ENCODE measurements at regions not wholly inside any gene's neighbourhood (a gene's known extent, or its start where the extent isn't known, plus 50 kb on each side); places are given as distances from the start of the nearest gene placed in this dataset.
"Not testable (repeated sequence)": the region's sequence is repeated elsewhere in the genome, so short reads cannot be mapped to it uniquely, and the experiment has no call there.

DNA sequence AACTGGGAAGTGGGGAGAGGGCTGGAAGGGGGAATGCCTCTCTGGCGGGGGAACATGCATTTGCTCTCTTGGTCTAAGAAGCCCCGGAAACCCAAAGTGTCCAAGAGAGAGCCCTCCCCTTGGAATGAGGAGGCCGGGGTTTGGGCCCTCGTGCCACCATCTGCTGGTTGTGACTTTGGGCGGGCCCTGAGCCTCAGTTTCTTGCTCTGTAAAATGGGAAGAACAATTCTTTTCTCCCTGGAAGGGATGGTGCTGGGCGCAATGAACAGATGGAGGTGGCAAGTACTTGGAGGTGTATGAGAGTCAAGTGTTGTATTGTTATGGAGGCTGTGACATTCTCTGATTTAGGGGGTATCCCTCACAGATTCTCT lies 69.9 kb upstream of the TARDBP start:
- DNase-seq: no peak

DNA sequence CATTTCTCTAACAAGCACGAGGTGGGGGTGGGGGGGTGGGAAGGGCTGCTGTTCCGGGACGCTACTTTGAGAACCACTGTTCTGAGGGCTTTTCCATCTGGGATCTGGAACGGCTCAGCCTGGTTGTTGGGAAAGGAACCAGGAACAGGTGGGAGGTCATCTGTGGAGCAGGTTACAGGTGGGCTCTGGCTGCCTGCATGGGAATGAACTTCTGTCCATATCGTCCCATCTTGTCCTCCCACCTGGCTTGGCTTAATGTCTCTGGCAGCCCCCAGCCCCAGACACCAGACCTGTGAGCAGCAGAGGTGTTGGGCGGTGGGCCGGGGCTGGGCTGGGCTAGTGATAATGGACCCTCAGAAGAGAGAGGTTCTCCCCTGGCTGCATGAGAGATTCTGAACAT lies 69.4 kb upstream of the TARDBP start:
- DNase-seq: no peak

DNA sequence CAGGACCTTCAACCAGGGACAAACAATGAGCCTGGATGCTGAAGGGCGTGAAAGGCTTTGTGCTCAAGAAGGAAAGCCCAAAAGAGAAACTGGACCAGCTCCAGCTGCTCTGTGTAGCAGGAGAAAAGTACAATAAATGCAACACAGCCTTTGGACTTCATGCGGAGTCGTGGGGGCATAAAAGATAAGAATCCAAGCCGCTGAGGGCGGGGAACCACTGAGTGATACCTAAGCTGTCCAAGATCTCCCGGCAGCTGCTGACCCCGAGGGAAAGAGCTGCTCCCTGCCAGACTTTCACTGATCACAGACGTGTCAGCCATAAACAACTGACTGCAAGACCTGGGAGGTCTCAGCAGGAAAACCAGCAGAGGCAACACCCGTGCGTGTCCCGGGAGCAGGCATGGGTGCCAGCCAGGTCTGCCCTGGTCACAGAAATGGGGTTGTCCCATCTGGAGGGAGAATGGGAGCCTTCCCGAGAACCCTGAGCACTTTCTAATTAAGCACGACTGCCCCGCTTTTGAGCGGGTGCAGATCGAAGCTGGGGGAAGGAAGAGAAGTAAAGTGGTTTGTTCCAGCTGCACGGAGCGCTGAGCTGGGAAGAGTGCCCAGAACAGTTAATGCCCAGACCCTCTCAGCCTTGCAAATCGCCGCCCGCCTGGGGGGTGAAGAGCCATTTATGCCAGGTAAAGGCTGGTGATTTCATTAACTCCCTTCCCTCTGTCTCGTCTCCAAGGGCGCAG lies 68.3 kb upstream of the TARDBP start:
- peak; percentile 42 for DNase-seq

DNA sequence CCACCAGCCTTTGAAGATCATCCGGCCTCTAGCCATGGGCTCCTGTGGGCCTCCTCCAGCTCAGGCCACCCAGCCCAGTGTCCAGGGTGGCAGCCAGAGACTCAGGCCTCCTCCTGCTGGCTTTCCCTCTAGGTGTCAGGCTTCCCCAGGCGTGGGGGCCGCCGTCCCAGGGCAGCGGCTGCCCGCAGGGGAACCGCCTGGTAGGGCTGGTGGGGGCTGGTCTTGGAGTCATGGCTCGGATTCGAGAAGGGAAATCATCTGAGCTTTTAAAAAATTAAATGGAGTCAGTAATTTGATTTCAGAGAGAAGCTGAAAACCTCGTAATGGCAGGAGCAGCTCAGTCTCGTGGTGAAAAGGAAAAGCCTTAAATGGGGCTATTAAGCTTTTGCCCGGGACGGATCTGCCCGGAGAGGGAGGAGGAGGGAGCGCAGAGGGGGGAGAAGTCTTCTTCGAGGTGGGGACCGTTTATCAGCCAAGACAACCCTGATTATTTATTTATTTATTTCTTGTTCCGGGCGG lies 66.4 kb upstream of the TARDBP start:
- no peak for DNase-seq

DNA sequence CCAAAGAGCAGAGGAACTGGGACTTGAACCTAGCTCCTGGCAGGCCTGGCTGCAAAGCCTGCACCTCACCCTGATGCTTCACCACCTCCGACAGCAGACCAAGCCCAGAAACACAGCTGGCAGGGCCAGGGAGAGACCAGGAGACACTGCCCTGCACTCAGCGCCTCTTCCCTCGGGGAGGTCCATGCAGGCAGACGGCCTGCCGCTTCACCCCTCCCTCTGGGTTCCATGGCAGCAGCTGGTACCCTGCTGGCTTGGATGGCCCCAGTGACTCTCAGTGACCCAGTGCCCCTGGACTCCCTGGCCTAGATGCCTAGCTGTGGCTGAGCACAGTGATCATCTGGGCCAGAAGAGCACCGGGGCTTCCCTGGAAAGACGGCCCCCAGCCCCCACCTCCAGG lies 65.3 kb upstream of the TARDBP start:
- no peak for DNase-seq

DNA sequence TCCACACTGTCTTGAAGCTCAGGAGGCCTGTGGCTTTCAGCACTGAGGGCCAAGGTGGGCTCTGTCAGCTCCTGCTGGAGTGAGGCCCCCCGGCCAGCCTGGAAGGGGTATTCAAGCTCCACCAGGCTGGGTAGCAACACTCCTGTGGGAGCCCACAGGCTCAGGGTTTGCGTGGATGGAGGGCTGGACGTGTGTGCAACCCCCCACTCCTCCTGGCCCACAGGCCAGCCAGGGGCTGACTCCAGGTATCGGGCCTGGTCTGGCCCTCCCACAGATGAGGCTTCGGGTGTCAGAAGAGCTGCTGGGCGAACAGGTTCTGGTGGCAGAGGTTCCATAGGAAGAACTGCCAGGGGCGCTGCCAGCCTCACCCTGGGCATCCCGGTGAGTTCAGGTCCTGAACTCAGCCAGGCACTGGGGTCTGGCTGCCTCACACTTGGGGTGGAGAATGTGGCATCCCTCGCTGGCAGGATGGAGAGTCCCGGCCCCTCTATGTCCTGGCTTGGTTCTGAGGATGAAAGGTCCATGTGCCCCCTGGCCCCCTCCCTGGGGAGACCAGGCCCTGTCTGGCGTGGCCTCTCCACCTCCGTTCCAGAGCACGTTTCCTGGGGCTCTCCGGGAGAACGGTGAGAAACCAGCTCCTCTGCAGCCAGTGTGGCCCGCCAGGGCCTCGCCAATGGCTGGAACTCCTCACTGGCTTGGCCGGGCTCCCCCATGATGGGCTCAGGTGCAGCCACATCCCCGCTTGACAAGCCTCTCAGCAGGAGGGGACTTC lies 64.6 kb upstream of the TARDBP start:
- no peak for DNase-seq

DNA sequence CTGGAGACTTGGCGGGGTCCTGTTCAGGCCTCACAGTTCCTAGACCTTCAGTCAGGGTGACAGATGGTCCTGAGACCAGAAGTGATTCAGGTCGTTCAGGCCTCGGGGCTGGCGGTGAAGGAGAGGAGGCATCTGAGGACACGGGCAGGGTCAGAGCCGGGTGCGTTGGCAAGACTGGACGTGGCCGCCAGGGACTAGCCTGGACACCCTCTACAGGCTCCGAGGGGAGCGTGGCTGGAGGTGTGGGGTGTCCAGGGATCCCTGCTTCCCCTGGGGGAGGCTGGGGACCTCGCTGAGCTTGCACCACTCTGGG lies 64.0 kb upstream of the TARDBP start:
- DNase-seq: no peak

DNA sequence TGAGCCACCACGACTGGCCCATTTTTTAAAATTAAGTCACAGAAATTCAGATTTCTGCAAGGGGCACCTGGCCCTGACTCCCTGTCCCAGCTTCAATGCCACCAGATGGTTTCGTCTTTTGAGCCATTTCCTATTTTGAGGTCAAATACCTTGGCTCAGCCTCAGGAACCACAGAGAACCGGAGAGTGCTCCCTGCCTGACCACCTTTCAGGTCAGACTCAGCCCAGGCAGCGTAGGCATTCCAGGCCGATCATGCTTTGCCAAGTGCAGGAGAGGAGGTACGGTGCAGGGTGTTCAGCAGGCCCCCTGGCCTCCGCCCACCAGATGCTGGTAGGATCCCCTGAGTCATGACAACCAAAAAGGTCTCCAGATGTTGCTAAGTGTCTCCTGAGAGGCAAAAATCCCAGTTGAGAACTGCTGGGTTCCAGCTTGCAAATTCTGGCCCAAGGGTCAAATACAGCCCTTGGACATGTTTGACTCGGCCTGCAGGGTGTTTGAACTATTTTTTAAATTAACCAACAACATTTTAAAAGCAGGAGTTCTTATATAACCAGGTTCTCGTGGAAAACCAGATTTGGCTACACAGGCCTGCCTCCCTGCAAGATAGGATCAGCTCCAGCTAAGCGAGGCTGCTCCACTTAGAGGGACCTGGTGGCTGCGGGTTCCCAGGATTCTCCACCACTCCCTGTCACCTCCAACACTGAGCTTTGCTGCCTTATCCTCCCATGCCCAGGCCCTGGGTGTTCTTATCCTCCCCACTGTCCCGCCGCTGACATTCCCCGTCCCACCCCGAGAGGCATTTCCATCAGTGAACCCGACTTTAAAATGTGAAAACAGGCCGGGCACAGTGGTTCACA lies 61.9 kb upstream of the TARDBP start:
- DNase-seq: no peak

DNA sequence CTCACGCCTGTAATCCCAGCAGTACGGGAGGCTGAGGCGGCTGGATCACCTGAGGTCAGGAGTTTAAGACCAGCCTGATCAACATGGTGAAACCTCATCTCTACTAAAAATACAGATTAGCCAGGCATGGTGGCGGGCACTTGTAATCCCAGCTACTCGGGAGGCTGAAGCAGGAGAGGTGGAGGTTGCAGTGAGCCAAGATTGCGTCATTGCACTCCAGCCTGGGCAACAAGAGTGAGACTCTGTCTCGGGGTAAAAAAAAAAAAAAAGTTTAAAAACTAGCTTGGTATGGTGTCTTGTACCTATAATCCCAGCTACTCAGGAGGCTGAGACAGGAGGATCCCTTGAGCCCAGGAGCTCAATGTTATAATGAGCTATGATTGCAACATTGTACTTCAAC lies 61.2 kb upstream of the TARDBP start:
- DNase-seq: not testable (repeated sequence)

DNA sequence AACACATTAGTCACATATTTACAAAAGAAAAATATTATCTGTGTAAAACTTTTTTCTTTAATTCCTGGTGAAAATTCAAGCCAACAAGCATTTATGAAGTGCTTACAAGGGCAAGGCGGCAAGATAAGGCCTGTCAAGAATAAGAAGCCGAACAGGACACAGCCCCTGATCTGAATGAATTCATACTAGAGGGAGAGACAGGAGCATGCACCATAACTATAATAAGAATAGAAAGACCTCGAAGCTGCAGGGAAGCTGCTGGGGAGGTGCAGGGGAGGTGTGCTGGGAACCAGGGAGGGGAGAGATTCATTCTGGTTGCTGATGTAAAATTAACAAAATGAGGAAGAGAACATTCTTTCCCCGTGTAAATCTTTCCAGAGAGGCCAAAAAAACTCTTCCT lies 60.5 kb upstream of the TARDBP start:
- DNase-seq: no peak

DNA sequence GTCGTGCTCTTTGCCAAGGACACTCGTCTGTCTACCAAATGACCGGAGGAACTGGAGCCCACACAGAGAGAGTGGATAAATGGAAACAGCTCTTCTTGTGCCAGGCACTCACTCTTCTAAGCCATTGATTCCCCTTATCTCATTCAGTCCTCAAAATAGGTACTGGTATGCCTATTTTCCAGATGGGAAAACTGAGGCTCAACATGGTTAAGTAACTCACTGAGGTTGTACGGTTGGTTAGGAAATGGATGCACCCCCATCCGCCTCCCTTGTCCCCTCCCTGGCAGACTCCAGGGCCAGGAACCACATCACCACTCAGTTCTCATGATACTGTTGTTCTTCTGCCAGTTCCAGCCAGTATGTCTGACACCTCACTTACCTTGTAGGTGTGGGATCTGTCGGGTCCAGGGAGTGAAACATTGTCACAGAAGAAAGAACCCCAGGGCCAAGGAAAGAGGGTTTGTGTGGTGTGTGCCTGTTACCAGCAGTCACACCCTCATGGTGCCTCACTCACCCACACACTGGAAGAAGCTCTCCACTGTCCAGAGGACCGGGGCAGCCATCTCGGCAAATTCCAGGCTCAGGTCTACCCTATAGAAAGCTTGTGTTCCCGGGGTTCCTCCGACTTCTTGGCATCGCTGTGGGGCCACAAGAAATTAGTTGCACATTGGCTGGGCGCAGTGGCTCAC lies 58.8 kb upstream of the TARDBP start:
- no peak for DNase-seq

DNA sequence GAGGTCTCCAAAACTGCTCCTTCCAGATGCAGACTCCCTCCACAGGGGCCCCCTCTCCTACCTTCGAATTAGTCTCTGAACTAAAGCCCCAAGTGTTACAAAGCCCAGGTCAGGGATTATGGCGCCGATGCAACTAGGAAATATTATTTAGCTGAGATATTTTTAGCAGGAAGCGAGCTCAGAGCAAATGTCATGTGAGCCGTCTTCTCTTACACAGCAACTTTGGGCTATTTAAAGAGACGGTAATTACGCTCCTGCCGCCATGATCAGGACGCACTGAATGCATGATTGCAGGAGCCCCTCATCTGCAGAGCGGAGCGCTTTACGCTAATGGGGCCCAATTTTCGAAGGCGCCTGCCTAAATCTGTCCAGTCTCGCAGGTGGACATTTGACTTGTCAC lies 55.3 kb upstream of the TARDBP start:
- no peak for DNase-seq

DNA sequence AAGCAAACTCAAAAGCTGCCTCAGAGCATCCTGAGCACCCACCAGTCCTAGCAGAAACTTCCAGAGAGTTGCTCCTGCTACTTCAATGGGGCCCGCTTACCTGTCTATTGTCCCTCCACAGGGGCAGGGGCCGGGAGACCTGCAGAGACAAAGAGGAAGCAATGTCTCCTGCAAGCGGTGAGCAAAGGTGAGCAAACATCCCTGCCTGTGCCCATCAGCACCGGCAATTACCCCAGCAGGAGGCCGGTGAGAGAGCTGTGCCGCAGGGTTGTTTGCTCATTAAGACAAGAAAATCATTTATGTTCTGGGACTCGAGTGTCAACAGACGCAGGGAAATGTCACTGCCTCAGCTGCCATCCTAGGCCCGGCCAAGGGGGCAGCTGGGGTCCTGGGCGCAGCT lies 53.8 kb upstream of the TARDBP start:
- no peak for DNase-seq

DNA sequence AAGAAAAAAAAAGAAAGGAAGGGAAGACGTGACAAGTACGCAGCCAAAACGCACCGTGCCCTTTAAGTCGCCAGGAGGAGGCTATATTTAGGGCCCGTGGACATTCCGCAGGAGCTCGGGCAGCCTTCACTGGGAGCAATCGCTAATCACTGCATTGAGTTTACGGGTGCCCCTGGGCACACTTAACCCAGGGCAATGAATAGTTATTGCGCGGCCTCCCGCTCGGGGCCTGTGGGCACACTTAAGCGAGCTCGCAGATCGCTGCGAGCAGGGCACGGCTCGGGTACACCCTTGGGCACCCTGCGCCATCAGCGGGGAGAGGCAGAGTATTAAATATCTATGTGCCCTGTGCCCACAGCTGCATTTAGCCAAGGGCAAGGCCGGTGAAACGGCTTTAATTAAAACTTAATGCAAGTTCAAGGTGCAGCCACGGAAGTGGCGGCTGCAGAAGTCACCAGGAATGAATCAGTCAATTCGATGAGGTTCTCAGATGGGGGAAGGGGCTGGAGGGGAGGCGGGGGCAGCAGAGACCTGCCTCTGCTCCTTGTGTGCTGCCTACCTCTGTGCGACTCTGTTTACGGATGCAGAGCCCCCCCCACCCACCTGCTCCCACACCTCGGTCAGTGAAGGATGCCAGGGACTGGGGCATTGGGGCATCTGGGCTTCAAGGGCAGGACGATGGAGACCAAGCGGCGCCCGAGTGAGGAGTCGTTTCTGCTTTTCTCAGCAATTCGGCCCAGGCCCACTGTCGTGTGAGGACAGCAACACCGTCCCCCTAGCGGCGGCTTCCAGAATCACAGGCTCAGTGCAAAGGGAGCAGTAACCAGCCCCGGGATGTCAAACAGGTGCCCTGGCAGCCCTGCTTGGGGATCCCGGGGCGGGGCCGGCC lies 51.8 kb upstream of the TARDBP start:
- DNase-seq: peak; percentile 88

DNA sequence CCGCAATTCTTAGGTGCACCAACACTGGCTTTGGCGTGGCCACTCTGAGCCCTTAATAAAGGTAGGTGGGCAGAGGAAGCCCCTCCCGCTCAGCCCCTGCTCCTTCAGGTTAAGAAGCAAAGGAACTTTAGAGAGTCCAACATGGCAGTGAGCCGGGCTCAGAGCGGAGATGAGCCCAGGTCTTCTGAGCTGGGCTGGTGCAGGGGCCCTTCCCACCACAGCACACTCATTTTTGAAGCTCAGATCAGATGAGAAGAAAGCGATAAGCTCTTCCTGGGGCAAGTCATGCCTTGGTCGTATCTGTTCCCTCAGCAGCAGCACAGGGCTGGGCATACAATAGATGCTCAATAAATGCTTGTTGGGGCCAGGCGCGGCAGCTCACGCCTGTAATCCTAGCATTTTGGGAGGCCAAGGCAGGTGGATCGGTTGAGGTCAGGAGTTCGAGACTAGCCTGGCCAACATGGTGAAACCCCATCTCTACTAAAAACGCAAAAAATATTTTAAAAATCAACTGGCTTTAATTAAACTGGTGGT lies 51.1 kb upstream of the TARDBP start:
- no peak for DNase-seq

DNA sequence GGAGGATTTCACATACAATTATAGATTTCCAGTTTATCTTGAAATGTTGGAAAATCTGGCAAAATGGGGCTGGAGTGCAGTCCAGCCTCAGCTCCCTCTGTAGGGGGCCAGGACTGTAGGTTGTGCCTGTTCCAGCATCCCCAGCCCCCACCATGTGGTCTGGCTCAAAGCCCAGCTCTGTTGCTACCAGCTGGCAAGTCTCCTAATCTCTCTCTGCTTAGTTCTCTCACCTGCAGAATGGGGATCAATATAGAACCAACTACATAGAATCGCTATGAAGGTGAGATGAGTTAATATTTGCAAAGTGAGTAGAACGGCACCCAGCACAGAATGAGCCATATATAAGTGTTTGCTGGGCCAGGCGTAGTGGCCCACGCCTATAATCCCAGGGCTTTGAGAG lies 50.0 kb upstream of the TARDBP start:
- peak; percentile 10 for DNase-seq
